ENCODE measurements at regions not wholly inside any gene's neighbourhood (a gene's known extent, or its start where the extent isn't known, plus 50 kb on each side); places are given as distances from the start of the nearest gene placed in this dataset.
"Not testable (repeated sequence)": the region's sequence is repeated elsewhere in the genome, so short reads cannot be mapped to it uniquely, and the experiment has no call there.

DNA sequence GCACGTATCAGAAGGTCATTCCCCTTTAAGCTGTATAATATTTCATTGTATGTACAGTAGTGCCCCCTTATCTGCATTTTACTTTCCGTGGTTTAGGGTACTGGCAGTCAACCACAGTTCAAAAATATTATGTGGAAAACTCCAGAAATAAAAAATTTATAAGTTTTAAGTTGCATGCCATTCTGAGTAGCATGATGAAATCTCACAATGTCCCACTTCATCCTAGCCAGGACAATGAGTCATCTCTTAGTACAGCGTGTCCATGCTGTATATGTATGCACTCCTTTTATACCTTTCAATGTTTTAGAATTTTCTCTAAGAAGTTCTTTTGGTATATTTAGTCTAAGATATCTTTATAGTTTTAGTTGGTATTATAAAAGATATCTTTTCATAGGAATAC lies 115.0 kb upstream of the HAND1 start:
- DNase-seq (ENCODE audit: low spot score) = no peak
- in situ Hi-C loops (cut with MboI; ENCODE audit: low pct_unique_long_range_greater_than_20kb, low sequenced_read_pairs, unreplicated experiment) = no loop called here
- TF ChIP-seq, protein P1, sequence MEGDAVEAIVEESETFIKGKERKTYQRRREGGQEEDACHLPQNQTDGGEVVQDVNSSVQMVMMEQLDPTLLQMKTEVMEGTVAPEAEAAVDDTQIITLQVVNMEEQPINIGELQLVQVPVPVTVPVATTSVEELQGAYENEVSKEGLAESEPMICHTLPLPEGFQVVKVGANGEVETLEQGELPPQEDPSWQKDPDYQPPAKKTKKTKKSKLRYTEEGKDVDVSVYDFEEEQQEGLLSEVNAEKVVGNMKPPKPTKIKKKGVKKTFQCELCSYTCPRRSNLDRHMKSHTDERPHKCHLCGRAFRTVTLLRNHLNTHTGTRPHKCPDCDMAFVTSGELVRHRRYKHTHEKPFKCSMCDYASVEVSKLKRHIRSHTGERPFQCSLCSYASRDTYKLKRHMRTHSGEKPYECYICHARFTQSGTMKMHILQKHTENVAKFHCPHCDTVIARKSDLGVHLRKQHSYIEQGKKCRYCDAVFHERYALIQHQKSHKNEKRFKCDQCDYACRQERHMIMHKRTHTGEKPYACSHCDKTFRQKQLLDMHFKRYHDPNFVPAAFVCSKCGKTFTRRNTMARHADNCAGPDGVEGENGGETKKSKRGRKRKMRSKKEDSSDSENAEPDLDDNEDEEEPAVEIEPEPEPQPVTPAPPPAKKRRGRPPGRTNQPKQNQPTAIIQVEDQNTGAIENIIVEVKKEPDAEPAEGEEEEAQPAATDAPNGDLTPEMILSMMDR (IDR thresholded peaks at IDR 0.05; ENCODE audit: extremely low read depth, insufficient read depth, missing control alignments) = no peak

DNA sequence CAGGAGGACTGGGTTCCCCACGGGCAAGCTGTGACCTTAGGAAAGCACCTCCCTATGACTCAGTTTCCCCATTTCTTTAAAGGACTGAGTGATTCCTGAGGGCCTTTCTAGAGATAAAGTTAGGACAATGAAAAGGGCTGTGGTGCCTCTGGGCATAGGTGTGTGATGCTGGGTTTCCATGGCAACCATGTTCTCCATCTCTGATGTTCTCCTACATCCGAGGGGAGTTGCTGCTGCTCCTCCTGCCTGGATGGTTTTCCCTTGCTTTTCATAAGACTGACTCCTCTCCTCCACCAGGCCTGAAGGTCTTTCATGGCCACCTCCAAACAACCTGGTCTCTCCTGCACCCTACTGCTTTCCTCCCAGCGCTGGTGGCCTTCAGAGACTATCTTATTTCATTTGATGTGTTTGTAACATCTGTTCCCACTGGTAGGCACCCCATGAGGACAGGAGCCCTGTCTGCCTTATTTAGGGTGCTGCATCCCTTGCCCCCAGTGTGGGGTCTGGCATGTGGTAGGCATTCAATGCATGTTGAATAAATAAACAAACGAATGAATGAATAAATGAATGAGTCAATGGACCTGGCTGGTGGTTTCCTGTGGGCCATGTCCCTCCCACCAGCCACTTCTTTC lies 112.2 kb upstream of the HAND1 start:
- in situ Hi-C loops (cut with MboI; ENCODE audit: low pct_unique_long_range_greater_than_20kb, low sequenced_read_pairs, unreplicated experiment) = no loop called here
- DNase-seq (ENCODE audit: low spot score) = no peak
- TF ChIP-seq, protein P1 (IDR thresholded peaks at IDR 0.05; ENCODE audit: extremely low read depth, insufficient read depth, missing control alignments) = no peak

DNA sequence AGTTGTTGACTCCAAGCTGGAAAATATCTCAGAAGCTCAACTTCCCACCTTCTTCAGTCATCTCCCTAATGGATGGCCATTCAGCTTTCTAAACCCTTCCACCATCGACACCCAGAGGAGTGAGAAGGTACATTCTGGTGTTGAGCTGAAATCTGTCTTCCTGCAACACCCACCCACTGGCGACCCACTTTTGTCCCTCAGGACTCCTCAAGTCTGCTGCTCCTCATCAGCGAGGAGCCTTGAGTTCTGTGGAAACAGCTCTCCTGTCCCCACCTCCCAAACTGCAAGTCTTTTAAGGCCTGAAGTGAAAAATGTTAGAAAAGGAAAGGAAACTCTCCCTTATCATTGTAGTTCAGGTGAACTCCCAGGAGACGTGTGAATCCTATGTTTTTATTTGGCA lies 111.5 kb upstream of the HAND1 start:
- in situ Hi-C loops (cut with MboI; ENCODE audit: low pct_unique_long_range_greater_than_20kb, low sequenced_read_pairs, unreplicated experiment) = no loop called here
- no peak for DNase-seq (ENCODE audit: low spot score)
- TF ChIP-seq, protein P1 (IDR thresholded peaks at IDR 0.05; ENCODE audit: extremely low read depth, insufficient read depth, missing control alignments) = no peak

DNA sequence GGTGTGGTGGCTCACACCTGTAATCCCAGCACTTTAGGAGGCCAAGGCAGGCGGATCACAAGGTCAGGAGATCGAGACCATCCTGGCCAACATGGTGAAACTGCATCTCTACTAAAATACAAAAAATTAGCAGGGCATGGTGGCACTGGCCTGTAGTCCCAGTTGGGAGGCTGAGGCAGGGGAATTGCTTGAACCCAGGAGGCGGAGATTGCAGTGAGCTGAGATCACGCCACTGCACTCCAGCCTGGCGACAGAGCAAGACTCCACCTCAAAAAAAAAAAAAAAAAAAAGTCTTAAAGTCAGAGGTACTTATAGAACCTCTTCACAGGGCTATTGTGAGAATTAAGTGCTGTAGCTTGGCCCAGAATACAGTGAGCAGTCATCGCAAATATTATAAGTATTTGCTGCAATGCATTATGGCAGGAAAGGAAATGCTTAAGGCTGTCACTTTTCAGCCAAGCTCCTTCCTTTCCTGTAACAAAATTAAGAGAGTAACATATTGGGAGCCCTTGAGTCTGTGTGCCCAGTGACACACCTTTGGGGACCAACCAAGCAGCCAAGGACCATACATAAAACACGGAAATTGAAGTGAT lies 110.9 kb upstream of the HAND1 start:
- in situ Hi-C loops (cut with MboI; ENCODE audit: low pct_unique_long_range_greater_than_20kb, low sequenced_read_pairs, unreplicated experiment); DNase-seq (ENCODE audit: low spot score): not testable (repeated sequence)

DNA sequence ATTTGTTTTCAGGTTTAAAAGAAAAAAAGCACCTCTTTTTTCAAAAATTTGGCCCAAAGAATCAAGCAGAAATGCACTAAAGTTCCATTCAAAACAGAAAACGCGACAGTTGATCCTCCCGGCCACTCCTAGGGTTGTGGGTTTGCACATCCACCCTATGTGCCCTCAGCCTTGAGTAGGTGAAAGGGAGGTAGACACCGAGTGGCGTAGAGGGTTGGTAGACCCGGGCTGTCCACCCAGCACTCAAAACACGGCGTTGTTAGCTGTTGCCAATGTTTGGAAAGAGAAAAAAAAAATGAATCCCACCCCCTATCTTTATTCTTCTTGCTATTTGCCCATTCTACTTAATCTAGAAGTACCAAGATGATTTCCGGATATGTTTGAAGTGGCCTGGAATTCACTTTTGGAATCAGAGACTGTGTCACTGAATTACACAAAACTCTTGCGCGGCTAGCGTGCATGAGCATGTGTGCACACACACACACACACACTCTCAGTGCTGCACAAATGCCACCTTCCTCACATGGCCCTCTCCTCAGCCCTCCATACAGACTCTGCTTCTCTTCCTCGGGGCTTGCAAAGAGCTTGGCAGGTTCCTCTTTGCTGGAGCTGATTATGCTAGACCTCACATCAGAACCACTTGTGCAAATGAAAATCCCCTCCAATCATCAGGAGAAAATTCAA lies 110.2 kb upstream of the HAND1 start:
- in situ Hi-C loops (cut with MboI; ENCODE audit: low pct_unique_long_range_greater_than_20kb, low sequenced_read_pairs, unreplicated experiment) = no loop called here
- TF ChIP-seq, protein P1 (IDR thresholded peaks at IDR 0.05; ENCODE audit: extremely low read depth, insufficient read depth, missing control alignments) = no peak
- no peak for DNase-seq (ENCODE audit: low spot score)

DNA sequence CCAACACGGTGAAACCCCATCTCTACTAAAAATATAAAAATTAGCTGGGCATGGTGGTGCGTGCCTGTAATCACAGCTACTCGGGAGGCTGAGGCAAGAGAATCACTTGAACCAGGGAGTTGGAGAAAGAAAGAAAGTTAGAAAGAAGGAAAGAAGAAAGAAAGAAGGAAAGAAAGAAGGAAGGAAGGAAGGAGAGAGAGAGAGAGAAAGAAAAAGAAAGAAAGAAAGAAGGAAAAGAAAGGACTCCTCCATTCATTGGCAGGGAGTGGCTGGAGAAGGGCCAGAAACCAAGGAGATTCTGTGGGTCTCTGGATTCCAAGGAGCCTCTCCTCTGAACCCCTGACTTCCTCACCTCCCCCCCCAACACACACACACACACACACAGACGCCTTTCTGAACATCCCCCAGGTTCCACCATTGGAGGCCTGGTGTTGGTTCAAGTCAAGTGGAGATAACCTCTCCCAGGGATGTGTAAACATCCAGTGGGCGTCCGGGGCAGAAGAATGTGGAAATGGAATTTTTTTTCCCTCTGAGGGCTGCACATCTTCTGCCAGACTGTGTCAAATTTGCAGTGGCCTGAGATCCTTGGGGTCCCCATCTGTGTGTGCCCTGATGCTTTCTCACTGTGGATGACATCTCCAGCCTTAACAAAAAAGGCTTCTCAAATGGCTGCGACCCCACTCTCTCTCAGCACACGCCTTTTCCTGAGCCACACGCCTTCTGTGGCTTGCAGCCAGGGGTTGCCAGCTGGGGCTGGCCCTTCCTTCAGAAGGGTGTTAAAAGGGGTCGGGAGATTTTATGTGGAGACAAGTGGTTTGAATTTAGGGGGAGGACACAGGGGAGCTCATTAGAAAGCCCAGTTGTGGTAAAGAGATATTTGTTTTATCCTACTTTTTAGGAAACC lies 109.3 kb upstream of the HAND1 start:
- DNase-seq (ENCODE audit: low spot score) = no peak
- in situ Hi-C loops (cut with MboI; ENCODE audit: low pct_unique_long_range_greater_than_20kb, low sequenced_read_pairs, unreplicated experiment) = no loop called here
- TF ChIP-seq, protein P1 (IDR thresholded peaks at IDR 0.05; ENCODE audit: extremely low read depth, insufficient read depth, missing control alignments) = no peak

Data from GM13977 (cell line).